HG03469 (cell line): ENCODE measurements at regions not wholly inside any gene's neighbourhood (a gene's known extent, or its start where the extent isn't known, plus 50 kb on each side); places are given as distances from the start of the nearest gene placed in this dataset.

Experiments used
- ATAC-seq: cut with Tn5 transposase; IDR thresholded peaks from one replicate; pipeline ENCODE4 v1.9.1; 2021; ENCODE audit warnings: mild to moderate bottlenecking, moderate library complexity, moderate number of reproducible peaks; ENCODE audit not compliant: unreplicated experiment

- ATAC-seq: no peak
Measured at GRCh38 chr10:75347186-75347585, 54.4 kb downstream of the ZNF503 start.

GRCh38 chr10:75345738-75346137 lies 55.8 kb downstream of the ZNF503 start:
- ATAC-seq: no peak

GRCh38 chr10:75344170-75344569 lies 57.4 kb downstream of the ZNF503 start:
- no peak for ATAC-seq

- no peak for ATAC-seq
Measured at GRCh38 chr10:75342397-75342796, 59.2 kb downstream of the ZNF503 start.

GRCh38 chr10:75335983-75336382 lies 65.6 kb downstream of the ZNF503 start:
- ATAC-seq: peak; percentile 99

- no peak for ATAC-seq
Measured at GRCh38 chr10:75335191-75335590, 66.4 kb downstream of the ZNF503 start.

- no peak for ATAC-seq
Measured at GRCh38 chr10:75334720-75335119, 66.8 kb downstream of the ZNF503 start.

GRCh38 chr10:75332081-75332480 lies 69.5 kb downstream of the ZNF503 start:
- no peak for ATAC-seq

- no peak for ATAC-seq
Measured at GRCh38 chr10:75331081-75331480, 70.5 kb downstream of the ZNF503 start.

GRCh38 chr10:75329190-75329745 lies 72.3 kb downstream of the ZNF503 start:
- ATAC-seq: no peak

GRCh38 chr10:75326306-75326705 lies 75.3 kb downstream of the ZNF503 start:
- no peak for ATAC-seq

- no peak for ATAC-seq
Measured at GRCh38 chr10:75319274-75319673, 82.3 kb downstream of the ZNF503 start.

GRCh38 chr10:75314570-75314969 lies 78.8 kb upstream of the COMTD1 start:
- no peak for ATAC-seq

GRCh38 chr10:75312440-75312839 lies 76.7 kb upstream of the COMTD1 start:
- no peak for ATAC-seq

GRCh38 chr10:75305675-75306074 lies 69.9 kb upstream of the COMTD1 start:
- ATAC-seq: no peak

- ATAC-seq: no peak
Measured at GRCh38 chr10:75304741-75305390, 69.1 kb upstream of the COMTD1 start.

- no peak for ATAC-seq
Measured at GRCh38 chr10:75304313-75304712, 68.6 kb upstream of the COMTD1 start.

- ATAC-seq: no peak
Measured at GRCh38 chr10:75303045-75303777, 67.5 kb upstream of the COMTD1 start.

GRCh38 chr10:75302029-75302428 lies 66.3 kb upstream of the COMTD1 start:
- no peak for ATAC-seq

GRCh38 chr10:75297021-75297599 lies 61.4 kb upstream of the COMTD1 start:
- no peak for ATAC-seq

- no peak for ATAC-seq
Measured at GRCh38 chr10:75295868-75296441, 60.2 kb upstream of the COMTD1 start.
